SK-N-SH treated with all-trans-retinoic acid at 6 μM for 48 hours (cell line): ENCODE measurements at regions not wholly inside any gene's neighbourhood (a gene's known extent, or its start where the extent isn't known, plus 50 kb on each side); places are given as distances from the start of the nearest gene placed in this dataset.

ENCODE experiments used
- ATAC-seq: fragments of 200-7000 bp; cut with Tn5 transposase; 3 replicates; pipeline ENCODE4 v1.9.1; 2020; ENCODE audit warnings: mild to moderate bottlenecking, moderate library complexity
- ARNTL ChIP-seq: fragments of 450-650 bp; formaldehyde crosslinking; IDR thresholded peaks from 2 replicates; pipeline ENCODE4 v1.5.0; 2020; ENCODE audit warnings: low read depth, mild to moderate bottlenecking, moderate library complexity, borderline replicate concordance
- BACH2 ChIP-seq: fragments of 250-450 bp; sonication (Bioruptor Pico); IDR thresholded peaks from 2 replicates; pipeline ENCODE4 v1.9.0; 2021; ENCODE audit warnings: mild to moderate bottlenecking, borderline replicate concordance
- CSDC2 ChIP-seq: fragments of 250-450 bp; sonication (Bioruptor Pico); IDR thresholded peaks from 2 replicates; pipeline ENCODE4 v1.5.0; 2020; ENCODE audit warnings: mild to moderate bottlenecking, moderate library complexity
- GLIS3 ChIP-seq: fragments of 250-450 bp; sonication (Bioruptor Pico); IDR thresholded peaks from 2 replicates; pipeline ENCODE4 v1.5.0; 2020; ENCODE audit warnings: mild to moderate bottlenecking, moderate library complexity
- ISL1 ChIP-seq: fragments of 250-450 bp; sonication (Bioruptor Pico); IDR thresholded peaks from 2 replicates; pipeline ENCODE4 v2.1.2; 2022; ENCODE audit warnings: mild to moderate bottlenecking, moderate library complexity
- OSR1 ChIP-seq: fragments of 250-450 bp; sonication (Bioruptor Pico); IDR thresholded peaks from 2 replicates; pipeline ENCODE4 v1.8.0; 2022; ENCODE audit warnings: moderate library complexity, mild to moderate bottlenecking, inconsistent platforms
- PPARA ChIP-seq: fragments of 250-450 bp; sonication (Bioruptor Pico); IDR thresholded peaks from 2 replicates; pipeline ENCODE4 v1.5.0; 2020; ENCODE audit warnings: mild to moderate bottlenecking, borderline replicate concordance
- RARB ChIP-seq: fragments of 250-450 bp; sonication (Bioruptor Pico); IDR thresholded peaks from 2 replicates; pipeline ENCODE4 v1.8.0; 2021; ENCODE audit warnings: mild to moderate bottlenecking, moderate library complexity
- SNAI2 ChIP-seq: fragments of 250-450 bp; sonication (Bioruptor Pico); IDR thresholded peaks from 2 replicates; pipeline ENCODE4 v1.5.0; 2020; ENCODE audit warnings: mild to moderate bottlenecking, moderate library complexity
- TCF4 ChIP-seq: fragments of 250-450 bp; sonication (Bioruptor Pico); IDR thresholded peaks from 2 replicates; pipeline ENCODE4 v1.8.0; 2021; ENCODE audit warnings: mild to moderate bottlenecking, moderate library complexity, borderline replicate concordance
- TOX ChIP-seq: fragments of 250-450 bp; sonication (Bioruptor Pico); IDR thresholded peaks from 2 replicates; pipeline ENCODE4 v1.8.0; 2021; ENCODE audit warnings: mild to moderate bottlenecking, moderate library complexity, borderline replicate concordance
- ZC3H10 ChIP-seq: fragments of 250-450 bp; sonication (Bioruptor Pico); IDR thresholded peaks from 2 replicates; pipeline ENCODE4 v1.5.1; 2021; ENCODE audit warnings: mild to moderate bottlenecking, moderate library complexity
- ZFP3 ChIP-seq: fragments of 250-450 bp; sonication (Bioruptor Pico); IDR thresholded peaks from 2 replicates; pipeline ENCODE4 v1.5.0; 2020; ENCODE audit warnings: mild to moderate bottlenecking, moderate library complexity
- ZFP30 ChIP-seq: fragments of 450-650 bp; formaldehyde crosslinking; IDR thresholded peaks from 2 replicates; pipeline ENCODE4 v1.5.0; 2022; ENCODE audit warnings: mild to moderate bottlenecking, moderate library complexity
- ZNF565 ChIP-seq: fragments of 450-650 bp; formaldehyde crosslinking; conservative IDR thresholded peaks from 2 replicates; pipeline ENCODE4 v1.5.0; 2020; ENCODE audit warnings: low read depth, mild to moderate bottlenecking, moderate library complexity
- ZNF70 ChIP-seq: fragments of 450-650 bp; formaldehyde crosslinking; IDR thresholded peaks from 2 replicates; pipeline ENCODE4 v1.5.0; 2020; ENCODE audit warnings: mild to moderate bottlenecking, moderate library complexity
- ZNF8 ChIP-seq: fragments of 450-650 bp; formaldehyde crosslinking; IDR thresholded peaks from 2 replicates; pipeline ENCODE4 v1.5.0; 2020; ENCODE audit warnings: mild to moderate bottlenecking, moderate library complexity
- TF ChIP-seq, protein P1 (sequence below): fragments of 250-450 bp; sonication (Bioruptor Pico); IDR thresholded peaks from 2 replicates; pipeline ENCODE4 v1.8.0; 2021; ENCODE audit warnings: low read depth, mild to moderate bottlenecking, moderate library complexity, borderline replicate concordance
- TF ChIP-seq, protein P2 (sequence below): fragments of 250-450 bp; sonication (Bioruptor Pico); IDR thresholded peaks from 2 replicates; pipeline ENCODE4 v1.5.1; 2020; ENCODE audit warnings: low read depth, mild to moderate bottlenecking, moderate library complexity
- TF ChIP-seq, protein P3 (sequence below): fragments of 250-450 bp; sonication (Bioruptor Pico); IDR thresholded peaks from 2 replicates; pipeline ENCODE4 v1.5.1; 2021; ENCODE audit warnings: mild to moderate bottlenecking, moderate library complexity
- TF ChIP-seq, protein P4 (sequence below): fragments of 250-450 bp; sonication (Bioruptor Pico); IDR thresholded peaks from 2 replicates; pipeline ENCODE4 v1.5.0; 2020; ENCODE audit warnings: mild to moderate bottlenecking, moderate library complexity
- TF ChIP-seq, protein P5 (sequence below): fragments of 250-450 bp; sonication (Bioruptor Pico); IDR thresholded peaks from 2 replicates; pipeline ENCODE4 v1.8.0; 2020; ENCODE audit warnings: mild to moderate bottlenecking, moderate library complexity, borderline replicate concordance

DNA sequence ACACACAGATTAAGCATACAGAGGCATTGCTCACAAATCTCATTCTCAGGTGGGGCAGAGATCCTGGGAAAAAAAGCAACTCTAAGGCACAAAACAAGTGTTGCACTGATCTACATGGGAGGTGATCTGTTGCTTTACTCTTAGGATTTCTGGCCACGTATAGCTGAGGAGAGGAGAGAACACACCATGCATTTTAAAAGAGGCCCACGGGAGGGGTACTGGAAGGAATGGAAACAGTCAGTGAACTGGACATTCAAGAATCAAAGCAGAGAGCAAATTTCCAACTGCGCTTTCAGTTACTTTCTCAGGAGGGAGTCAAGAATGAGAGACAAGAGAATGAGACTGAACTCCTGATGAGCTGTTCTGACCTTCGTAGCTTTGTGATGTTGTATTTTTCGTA, 1105.9 kb downstream of the CDH8 start:
- no peak for ATAC-seq
- TF ChIP-seq ZNF70 (CRISPR knock-in tag) (no peak), ZNF565 (CRISPR knock-in tag) (no peak), TOX (CRISPR knock-in tag) (no peak)
- TF ChIP-seq, protein P1, sequence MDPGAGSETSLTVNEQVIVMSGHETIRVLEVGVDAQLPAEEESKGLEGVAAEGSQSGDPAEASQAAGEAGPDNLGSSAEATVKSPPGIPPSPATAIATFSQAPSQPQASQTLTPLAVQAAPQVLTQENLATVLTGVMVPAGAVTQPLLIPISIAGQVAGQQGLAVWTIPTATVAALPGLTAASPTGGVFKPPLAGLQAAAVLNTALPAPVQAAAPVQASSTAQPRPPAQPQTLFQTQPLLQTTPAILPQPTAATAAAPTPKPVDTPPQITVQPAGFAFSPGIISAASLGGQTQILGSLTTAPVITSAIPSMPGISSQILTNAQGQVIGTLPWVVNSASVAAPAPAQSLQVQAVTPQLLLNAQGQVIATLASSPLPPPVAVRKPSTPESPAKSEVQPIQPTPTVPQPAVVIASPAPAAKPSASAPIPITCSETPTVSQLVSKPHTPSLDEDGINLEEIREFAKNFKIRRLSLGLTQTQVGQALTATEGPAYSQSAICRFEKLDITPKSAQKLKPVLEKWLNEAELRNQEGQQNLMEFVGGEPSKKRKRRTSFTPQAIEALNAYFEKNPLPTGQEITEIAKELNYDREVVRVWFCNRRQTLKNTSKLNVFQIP (CRISPR knock-in tag), result no peak
- TF ChIP-seq, protein P2, sequence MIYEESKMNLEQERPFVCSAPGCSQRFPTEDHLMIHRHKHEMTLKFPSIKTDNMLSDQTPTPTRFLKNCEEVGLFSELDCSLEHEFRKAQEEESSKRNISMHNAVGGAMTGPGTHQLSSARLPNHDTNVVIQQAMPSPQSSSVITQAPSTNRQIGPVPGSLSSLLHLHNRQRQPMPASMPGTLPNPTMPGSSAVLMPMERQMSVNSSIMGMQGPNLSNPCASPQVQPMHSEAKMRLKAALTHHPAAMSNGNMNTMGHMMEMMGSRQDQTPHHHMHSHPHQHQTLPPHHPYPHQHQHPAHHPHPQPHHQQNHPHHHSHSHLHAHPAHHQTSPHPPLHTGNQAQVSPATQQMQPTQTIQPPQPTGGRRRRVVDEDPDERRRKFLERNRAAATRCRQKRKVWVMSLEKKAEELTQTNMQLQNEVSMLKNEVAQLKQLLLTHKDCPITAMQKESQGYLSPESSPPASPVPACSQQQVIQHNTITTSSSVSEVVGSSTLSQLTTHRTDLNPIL, result no peak
- TF ChIP-seq, protein P3, sequence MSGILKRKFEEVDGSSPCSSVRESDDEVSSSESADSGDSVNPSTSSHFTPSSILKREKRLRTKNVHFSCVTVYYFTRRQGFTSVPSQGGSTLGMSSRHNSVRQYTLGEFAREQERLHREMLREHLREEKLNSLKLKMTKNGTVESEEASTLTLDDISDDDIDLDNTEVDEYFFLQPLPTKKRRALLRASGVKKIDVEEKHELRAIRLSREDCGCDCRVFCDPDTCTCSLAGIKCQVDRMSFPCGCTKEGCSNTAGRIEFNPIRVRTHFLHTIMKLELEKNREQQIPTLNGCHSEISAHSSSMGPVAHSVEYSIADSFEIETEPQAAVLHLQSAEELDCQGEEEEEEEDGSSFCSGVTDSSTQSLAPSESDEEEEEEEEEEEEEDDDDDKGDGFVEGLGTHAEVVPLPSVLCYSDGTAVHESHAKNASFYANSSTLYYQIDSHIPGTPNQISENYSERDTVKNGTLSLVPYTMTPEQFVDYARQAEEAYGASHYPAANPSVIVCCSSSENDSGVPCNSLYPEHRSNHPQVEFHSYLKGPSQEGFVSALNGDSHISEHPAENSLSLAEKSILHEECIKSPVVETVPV, result no peak

DNA sequence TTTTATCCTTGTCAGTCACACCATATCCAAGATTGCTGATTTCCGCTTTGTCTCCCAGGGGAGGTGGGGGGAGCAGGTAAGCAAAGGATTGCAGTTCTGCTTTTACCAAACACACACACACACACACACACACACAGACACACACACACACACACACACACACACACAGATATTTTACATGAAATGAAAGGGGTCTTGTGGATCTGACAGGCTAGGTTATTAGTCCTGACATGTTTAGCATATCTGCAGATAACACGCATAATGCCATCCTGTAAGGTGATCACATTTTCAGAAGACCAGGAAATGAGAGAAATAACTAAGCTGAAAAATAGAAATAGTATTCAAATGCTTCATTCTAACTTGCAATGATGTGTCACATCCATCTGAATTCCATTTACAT, 1113.3 kb downstream of the CDH8 start:
- ATAC-seq, result no peak
- TF ChIP-seq, protein P4, sequence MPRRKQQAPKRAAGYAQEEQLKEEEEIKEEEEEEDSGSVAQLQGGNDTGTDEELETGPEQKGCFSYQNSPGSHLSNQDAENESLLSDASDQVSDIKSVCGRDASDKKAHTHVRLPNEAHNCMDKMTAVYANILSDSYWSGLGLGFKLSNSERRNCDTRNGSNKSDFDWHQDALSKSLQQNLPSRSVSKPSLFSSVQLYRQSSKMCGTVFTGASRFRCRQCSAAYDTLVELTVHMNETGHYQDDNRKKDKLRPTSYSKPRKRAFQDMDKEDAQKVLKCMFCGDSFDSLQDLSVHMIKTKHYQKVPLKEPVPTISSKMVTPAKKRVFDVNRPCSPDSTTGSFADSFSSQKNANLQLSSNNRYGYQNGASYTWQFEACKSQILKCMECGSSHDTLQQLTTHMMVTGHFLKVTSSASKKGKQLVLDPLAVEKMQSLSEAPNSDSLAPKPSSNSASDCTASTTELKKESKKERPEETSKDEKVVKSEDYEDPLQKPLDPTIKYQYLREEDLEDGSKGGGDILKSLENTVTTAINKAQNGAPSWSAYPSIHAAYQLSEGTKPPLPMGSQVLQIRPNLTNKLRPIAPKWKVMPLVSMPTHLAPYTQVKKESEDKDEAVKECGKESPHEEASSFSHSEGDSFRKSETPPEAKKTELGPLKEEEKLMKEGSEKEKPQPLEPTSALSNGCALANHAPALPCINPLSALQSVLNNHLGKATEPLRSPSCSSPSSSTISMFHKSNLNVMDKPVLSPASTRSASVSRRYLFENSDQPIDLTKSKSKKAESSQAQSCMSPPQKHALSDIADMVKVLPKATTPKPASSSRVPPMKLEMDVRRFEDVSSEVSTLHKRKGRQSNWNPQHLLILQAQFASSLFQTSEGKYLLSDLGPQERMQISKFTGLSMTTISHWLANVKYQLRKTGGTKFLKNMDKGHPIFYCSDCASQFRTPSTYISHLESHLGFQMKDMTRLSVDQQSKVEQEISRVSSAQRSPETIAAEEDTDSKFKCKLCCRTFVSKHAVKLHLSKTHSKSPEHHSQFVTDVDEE (CRISPR knock-in tag), result no peak
- no peak for TF ChIP-seq RARB
- TF ChIP-seq ISL1 (CRISPR knock-in tag), result no peak
- TF ChIP-seq PPARA (CRISPR knock-in tag), result no peak
- no peak for TF ChIP-seq ZFP30 (CRISPR knock-in tag)
- TF ChIP-seq CSDC2 (CRISPR knock-in tag), result no peak
- no peak for TF ChIP-seq ZNF8 (CRISPR knock-in tag)
- no peak for TF ChIP-seq ZC3H10 (CRISPR knock-in tag)
- no peak for TF ChIP-seq TCF4 (CRISPR knock-in tag)
- TF ChIP-seq, protein P1 (CRISPR knock-in tag), result no peak
- no peak for TF ChIP-seq ZNF565 (CRISPR knock-in tag)
- no peak for TF ChIP-seq SNAI2 (CRISPR knock-in tag)
- TF ChIP-seq, protein P5, sequence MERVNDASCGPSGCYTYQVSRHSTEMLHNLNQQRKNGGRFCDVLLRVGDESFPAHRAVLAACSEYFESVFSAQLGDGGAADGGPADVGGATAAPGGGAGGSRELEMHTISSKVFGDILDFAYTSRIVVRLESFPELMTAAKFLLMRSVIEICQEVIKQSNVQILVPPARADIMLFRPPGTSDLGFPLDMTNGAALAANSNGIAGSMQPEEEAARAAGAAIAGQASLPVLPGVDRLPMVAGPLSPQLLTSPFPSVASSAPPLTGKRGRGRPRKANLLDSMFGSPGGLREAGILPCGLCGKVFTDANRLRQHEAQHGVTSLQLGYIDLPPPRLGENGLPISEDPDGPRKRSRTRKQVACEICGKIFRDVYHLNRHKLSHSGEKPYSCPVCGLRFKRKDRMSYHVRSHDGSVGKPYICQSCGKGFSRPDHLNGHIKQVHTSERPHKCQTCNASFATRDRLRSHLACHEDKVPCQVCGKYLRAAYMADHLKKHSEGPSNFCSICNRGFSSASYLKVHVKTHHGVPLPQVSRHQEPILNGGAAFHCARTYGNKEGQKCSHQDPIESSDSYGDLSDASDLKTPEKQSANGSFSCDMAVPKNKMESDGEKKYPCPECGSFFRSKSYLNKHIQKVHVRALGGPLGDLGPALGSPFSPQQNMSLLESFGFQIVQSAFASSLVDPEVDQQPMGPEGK (CRISPR knock-in tag), result no peak
- TF ChIP-seq TOX (CRISPR knock-in tag), result no peak
- no peak for TF ChIP-seq ARNTL
- TF ChIP-seq BACH2, result no peak
- no peak for TF ChIP-seq ZNF70 (CRISPR knock-in tag)

DNA sequence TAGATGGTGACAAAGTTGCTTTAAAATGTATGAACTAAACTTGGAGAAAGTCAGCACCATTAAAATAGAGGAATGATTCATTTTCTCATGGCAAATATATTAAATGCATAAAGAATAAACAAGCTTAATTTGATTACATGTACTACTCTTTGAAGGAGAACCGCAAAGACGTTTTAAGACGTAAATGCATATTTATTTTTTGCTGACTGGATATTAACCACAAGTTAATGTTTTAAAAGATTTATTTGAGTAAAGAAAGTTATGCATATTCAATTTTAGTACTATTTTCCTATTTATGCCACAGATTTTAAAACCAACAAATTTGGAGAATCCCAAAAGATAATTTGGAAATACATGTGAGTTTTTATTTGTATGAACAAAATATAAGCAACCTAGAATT, 1121.9 kb downstream of the CDH8 start:
- ATAC-seq, result no peak
- TF ChIP-seq TOX (CRISPR knock-in tag), result no peak
- TF ChIP-seq ZFP3, result no peak
- TF ChIP-seq, protein P1 (CRISPR knock-in tag), result no peak
- no peak for TF ChIP-seq ZFP30 (CRISPR knock-in tag)
- TF ChIP-seq ARNTL, result no peak
- TF ChIP-seq OSR1, result no peak
- no peak for TF ChIP-seq RARB
- no peak for TF ChIP-seq ZNF565 (CRISPR knock-in tag)
- TF ChIP-seq GLIS3, result no peak
- TF ChIP-seq, protein P3, result no peak
- TF ChIP-seq ISL1 (CRISPR knock-in tag), result no peak
- no peak for TF ChIP-seq TCF4 (CRISPR knock-in tag)
- TF ChIP-seq CSDC2 (CRISPR knock-in tag), result no peak
